ENCODE measurements at regions not wholly inside any gene's neighbourhood (a gene's known extent, or its start where the extent isn't known, plus 50 kb on each side); places are given as distances from the start of the nearest gene placed in this dataset.

DNA sequence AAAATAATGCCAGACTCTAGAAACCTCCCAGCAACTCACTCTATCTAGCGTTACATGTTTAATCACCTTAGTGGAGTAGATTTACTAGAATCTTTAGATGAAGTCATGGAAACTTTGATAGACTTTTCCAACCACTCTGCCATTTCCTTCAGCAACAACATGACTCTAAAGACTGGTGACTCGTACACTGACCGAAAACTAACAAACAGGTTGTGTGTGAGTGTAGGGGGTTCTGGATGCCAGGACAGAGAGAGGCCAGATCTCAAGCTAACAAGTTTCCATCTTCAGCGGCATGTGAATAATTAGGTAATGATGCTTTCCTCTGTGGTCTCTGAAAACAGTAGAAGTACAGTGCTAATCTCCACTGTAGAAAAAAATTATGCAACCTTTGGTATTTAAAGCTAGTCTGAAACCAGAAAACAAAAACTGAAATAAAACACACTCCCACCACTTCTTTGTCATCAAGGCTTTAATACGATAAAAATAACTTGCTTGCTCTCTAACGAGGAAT is 286.4 kb downstream of the PRDM5 start:
- no peaks in the 10 kb centered on the region for H3K9me3 ChIP-seq (ENCODE audit: control insufficient read depth, low read length)
- 78 to 100% methylated on average over 2 to 4 of the region's 6 CpGs for WGBS, 2 experiments (ENCODE audit: insufficient coverage in 2 of 2)
- H3K36me3 ChIP-seq (ENCODE audit: control insufficient read depth, insufficient read depth, low read length) = no peaks in the 10 kb centered on the region
- H3K4me1 ChIP-seq (ENCODE audit: control insufficient read depth, insufficient read depth, low read length, poor library complexity, severe bottlenecking) = peaks cover 8% of the 10 kb centered on the region
- H3K27ac ChIP-seq (ENCODE audit: low read depth, low read length, severe bottlenecking) = no peak overlapping the region
- H3K4me3 ChIP-seq (ENCODE audit: extremely low read depth, insufficient read depth, low read length, poor library complexity, severe bottlenecking) = no peak overlapping the region

DNA sequence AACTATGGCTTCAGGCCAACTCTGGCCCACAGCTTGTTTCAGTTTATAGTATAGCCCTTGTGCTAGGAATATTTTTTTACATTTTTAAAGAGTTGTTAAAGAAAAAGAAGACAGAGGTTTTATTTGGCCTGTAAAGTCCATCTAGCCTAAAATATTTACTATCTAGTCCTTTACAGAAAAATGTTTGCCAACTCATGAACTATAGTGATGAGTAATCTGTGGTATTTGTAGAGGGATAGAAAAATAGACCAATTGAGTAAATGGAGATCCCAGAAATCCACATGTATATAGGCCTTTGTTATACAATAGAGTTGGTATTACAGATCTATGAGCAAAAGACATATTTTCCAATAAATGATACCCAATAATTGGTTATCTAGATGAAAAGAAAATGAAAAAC is 288.7 kb downstream of the PRDM5 start:
- Histone ChIP-seq H3K27ac (ENCODE audit: low read depth, low read length, severe bottlenecking) (no peak overlapping the region), H3K4me1 (ENCODE audit: control insufficient read depth, insufficient read depth, low read length, poor library complexity, severe bottlenecking) (peaks cover 8% of the 10 kb centered on the region), H3K4me3 (ENCODE audit: extremely low read depth, insufficient read depth, low read length, poor library complexity, severe bottlenecking) (no peak overlapping the region), H3K9me3 (ENCODE audit: control insufficient read depth, low read length) (no peaks in the 10 kb centered on the region), H3K36me3 (ENCODE audit: control insufficient read depth, insufficient read depth, low read length) (no peaks in the 10 kb centered on the region)

DNA sequence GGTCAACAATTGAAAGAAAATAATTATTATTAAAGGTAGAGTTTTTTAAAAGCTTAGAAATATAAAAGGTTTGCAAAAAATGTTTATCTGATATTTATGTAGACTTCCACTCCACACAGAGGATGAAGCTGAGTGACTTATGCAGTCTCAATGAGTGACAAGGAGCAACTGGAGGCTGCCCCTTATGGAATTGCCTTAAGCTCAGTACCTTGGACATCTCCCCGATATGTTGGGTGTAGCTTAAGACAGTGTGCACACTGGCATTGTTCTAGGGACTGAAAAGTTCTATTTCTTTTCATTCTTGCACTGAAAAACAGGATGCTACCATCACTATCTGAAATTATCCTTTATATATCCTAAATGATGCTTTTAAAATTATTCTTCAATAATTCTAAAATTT is 292.1 kb downstream of the PRDM5 start:
- no CpG with 5 or more reads among the region's 1 CpG for WGBS, 2 experiments (ENCODE audit: insufficient coverage in 2 of 2)
- Histone ChIP-seq H3K9me3 (ENCODE audit: control insufficient read depth, low read length) (no peaks in the 10 kb centered on the region), H3K4me1 (ENCODE audit: control insufficient read depth, insufficient read depth, low read length, poor library complexity, severe bottlenecking) (no peaks in the 10 kb centered on the region), H3K4me3 (ENCODE audit: extremely low read depth, insufficient read depth, low read length, poor library complexity, severe bottlenecking) (no peak overlapping the region), H3K36me3 (ENCODE audit: control insufficient read depth, insufficient read depth, low read length) (no peaks in the 10 kb centered on the region), H3K27ac (ENCODE audit: low read depth, low read length, severe bottlenecking) (no peak overlapping the region)

DNA sequence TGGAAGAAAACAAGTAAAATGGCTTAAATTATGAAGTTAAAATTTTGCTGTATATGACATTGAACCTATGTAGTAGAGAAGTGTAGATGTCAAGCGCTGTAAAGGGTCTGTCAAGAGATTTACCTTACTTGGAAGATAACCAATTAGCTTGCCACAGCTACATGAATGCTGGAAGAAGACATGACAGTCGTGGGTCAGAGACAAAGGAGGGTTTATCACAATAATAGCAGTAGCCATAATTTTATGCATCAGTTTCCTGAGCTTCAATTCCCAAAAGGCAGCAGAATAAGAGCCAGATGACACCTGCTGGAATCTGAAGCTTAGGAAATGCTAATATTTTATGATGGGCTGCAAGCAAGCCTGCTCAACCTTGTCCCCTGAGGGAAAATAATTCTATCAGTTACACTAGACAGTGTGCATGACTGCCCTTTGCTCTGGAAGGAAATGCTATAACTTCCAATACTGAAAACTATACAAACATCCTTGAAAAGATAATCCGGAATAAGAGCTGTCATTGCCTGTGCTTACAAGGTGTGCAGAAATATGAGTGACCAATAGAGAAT is 292.9 kb downstream of the PRDM5 start:
- Histone ChIP-seq H3K36me3 (ENCODE audit: control insufficient read depth, insufficient read depth, low read length) (no peaks in the 10 kb centered on the region), H3K27ac (ENCODE audit: low read depth, low read length, severe bottlenecking) (no peak overlapping the region), H3K4me3 (ENCODE audit: extremely low read depth, insufficient read depth, low read length, poor library complexity, severe bottlenecking) (no peak overlapping the region), H3K4me1 (ENCODE audit: control insufficient read depth, insufficient read depth, low read length, poor library complexity, severe bottlenecking) (no peaks in the 10 kb centered on the region), H3K9me3 (ENCODE audit: control insufficient read depth, low read length) (no peaks in the 10 kb centered on the region)
- 58 to 100% methylated on average over 1 to 2 of the region's 3 CpGs for WGBS, 2 experiments (ENCODE audit: insufficient coverage in 2 of 2)

DNA sequence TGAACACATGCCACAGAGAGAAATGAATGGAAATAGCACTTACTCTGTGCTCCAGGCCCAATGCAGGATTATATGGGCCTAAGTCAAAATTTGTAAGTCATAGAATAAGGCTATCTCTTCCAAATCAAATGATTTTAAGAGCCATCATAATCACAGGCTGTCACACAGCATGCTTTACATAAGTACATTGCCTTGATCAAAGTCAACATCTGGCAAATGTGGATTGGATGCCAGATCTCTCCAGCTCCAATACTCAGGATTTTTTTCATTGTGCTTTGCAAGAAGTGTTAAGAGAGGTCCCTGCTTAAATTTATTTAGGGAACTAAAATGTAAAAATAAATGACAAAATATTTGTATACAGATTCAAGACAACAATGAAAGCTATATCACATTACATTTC is 299.9 kb downstream of the PRDM5 start:
- no peak overlapping the region for H3K4me3 ChIP-seq (ENCODE audit: extremely low read depth, insufficient read depth, low read length, poor library complexity, severe bottlenecking)
- H3K9me3 ChIP-seq (ENCODE audit: control insufficient read depth, low read length) = no peaks in the 10 kb centered on the region
- H3K36me3 ChIP-seq (ENCODE audit: control insufficient read depth, insufficient read depth, low read length) = no peaks in the 10 kb centered on the region
- H3K4me1 ChIP-seq (ENCODE audit: control insufficient read depth, insufficient read depth, low read length, poor library complexity, severe bottlenecking) = no peaks in the 10 kb centered on the region
- H3K27ac ChIP-seq (ENCODE audit: low read depth, low read length, severe bottlenecking) = no peak overlapping the region

DNA sequence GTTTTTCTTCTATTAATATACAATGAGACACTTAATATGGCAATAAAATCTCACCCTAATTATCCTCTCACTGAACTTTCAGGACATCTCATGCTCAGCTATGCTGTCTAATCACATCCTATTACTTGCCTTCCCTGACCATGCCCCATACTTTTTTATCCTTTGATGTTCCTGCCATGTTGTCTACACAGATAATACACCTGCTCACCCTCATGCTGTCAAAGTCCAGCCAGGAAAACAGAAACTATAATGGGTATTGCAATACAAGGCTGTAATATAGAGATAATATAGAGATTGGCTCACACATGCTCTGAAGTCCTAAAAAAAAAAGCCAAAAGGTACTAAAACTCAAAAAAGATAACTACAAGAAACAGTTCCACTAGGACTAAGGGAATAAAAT is 305.4 kb downstream of the PRDM5 start:
- Histone ChIP-seq H3K27ac (ENCODE audit: low read depth, low read length, severe bottlenecking) (no peak overlapping the region), H3K4me1 (ENCODE audit: control insufficient read depth, insufficient read depth, low read length, poor library complexity, severe bottlenecking) (no peaks in the 10 kb centered on the region), H3K4me3 (ENCODE audit: extremely low read depth, insufficient read depth, low read length, poor library complexity, severe bottlenecking) (no peak overlapping the region), H3K9me3 (ENCODE audit: control insufficient read depth, low read length) (no peaks in the 10 kb centered on the region), H3K36me3 (ENCODE audit: control insufficient read depth, insufficient read depth, low read length) (no peaks in the 10 kb centered on the region)

DNA sequence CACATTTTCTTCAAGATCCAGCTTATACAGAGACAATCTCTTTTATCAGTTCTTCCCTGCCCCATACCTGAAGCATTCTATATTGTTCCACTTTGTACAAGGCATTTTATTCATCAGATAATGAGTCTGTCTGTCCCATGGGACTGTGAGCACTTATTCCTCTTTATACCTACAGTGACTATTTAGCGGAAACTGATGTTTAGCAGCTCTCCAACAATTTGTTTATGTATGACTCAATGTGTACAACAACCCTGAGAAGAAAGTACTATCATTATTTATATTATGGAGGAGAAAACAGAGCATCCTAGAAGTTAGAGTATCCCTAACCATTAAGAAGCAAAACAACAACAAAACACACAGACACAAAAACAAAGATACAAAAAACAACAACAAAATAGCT is 306.5 kb downstream of the PRDM5 start:
- Histone ChIP-seq H3K27ac (ENCODE audit: low read depth, low read length, severe bottlenecking) (no peak overlapping the region), H3K4me1 (ENCODE audit: control insufficient read depth, insufficient read depth, low read length, poor library complexity, severe bottlenecking) (no peaks in the 10 kb centered on the region), H3K36me3 (ENCODE audit: control insufficient read depth, insufficient read depth, low read length) (no peaks in the 10 kb centered on the region), H3K9me3 (ENCODE audit: control insufficient read depth, low read length) (no peaks in the 10 kb centered on the region), H3K4me3 (ENCODE audit: extremely low read depth, insufficient read depth, low read length, poor library complexity, severe bottlenecking) (no peak overlapping the region)
- no CpG with 5 or more reads among the region's 1 CpG for WGBS, 2 experiments (ENCODE audit: insufficient coverage in 2 of 2)

DNA sequence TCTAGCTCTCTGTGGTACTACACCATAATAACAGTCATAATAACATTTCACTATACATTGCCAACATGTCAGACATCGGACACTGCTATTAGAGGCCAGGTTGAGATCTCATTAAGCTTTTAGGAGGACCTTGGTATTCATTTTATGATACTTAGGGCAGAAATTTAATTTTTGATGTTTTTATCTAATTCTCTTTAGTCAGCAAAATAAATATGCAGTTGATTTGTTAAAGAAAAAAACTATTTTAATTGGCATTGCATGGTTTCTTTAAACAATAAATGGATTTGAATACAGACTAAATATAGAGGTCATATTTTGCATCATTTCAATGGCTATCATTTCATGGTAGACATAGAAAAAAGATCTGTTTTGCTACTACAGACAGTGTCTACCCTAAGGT is 308.7 kb downstream of the PRDM5 start:
- Histone ChIP-seq H3K4me1 (ENCODE audit: control insufficient read depth, insufficient read depth, low read length, poor library complexity, severe bottlenecking) (no peaks in the 10 kb centered on the region), H3K36me3 (ENCODE audit: control insufficient read depth, insufficient read depth, low read length) (no peaks in the 10 kb centered on the region), H3K4me3 (ENCODE audit: extremely low read depth, insufficient read depth, low read length, poor library complexity, severe bottlenecking) (no peak overlapping the region), H3K9me3 (ENCODE audit: control insufficient read depth, low read length) (no peaks in the 10 kb centered on the region), H3K27ac (ENCODE audit: low read depth, low read length, severe bottlenecking) (no peak overlapping the region)
- WGBS, 2 experiments (ENCODE audit: insufficient coverage in 2 of 2) = no CpG with 5 or more reads among the region's 1 CpG

DNA sequence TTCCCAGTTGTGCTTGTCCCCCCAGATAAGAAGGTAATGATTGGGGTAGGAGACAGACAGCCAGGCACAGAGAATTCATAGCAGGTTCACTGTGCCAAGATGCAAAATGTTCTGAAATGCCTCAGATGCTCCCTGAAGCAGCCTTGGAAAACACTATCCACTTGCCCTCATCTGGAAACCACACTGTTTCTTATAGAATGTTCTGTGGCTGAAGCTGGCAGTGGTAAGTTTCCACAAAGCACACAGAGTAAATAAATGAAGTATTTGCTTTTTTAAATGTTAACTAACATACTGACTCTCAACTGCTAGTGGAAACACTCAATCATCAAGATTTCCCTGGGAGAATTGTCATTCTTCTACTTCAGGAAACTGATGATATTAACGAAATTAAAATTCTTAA is 311.4 kb downstream of the PRDM5 start:
- no peak overlapping the region for H3K27ac ChIP-seq (ENCODE audit: low read depth, low read length, severe bottlenecking)
- H3K4me1 ChIP-seq (ENCODE audit: control insufficient read depth, insufficient read depth, low read length, poor library complexity, severe bottlenecking) = no peaks in the 10 kb centered on the region
- H3K4me3 ChIP-seq (ENCODE audit: extremely low read depth, insufficient read depth, low read length, poor library complexity, severe bottlenecking) = no peak overlapping the region
- no peaks in the 10 kb centered on the region for H3K9me3 ChIP-seq (ENCODE audit: control insufficient read depth, low read length)
- no peaks in the 10 kb centered on the region for H3K36me3 ChIP-seq (ENCODE audit: control insufficient read depth, insufficient read depth, low read length)
- WGBS, 2 experiments (ENCODE audit: insufficient coverage in 2 of 2) = no CpG with 5 or more reads among the region's 1 CpG

DNA sequence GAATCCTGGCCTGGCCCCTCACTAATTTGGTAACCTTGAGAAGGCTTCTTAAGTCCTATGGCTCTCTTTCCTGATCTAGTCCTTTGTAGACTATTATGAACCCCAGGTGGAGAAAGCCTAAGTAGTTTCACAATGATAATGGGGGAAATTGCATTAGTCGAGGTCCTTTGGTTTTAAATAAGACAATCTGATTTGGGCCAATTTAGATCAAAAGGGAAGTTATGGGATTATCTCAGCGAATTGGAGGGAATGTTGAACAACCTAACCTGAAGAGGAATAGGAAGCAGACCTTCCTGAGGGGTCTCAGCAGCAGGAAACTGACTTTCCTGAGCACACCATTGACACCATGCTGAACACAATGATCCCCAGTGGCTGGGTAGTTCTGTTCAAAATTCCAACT is 331.5 kb downstream of the PRDM5 start:
- Histone ChIP-seq H3K4me3 (ENCODE audit: extremely low read depth, insufficient read depth, low read length, poor library complexity, severe bottlenecking) (no peak overlapping the region), H3K27ac (ENCODE audit: low read depth, low read length, severe bottlenecking) (no peak overlapping the region), H3K36me3 (ENCODE audit: control insufficient read depth, insufficient read depth, low read length) (no peaks in the 10 kb centered on the region), H3K4me1 (ENCODE audit: control insufficient read depth, insufficient read depth, low read length, poor library complexity, severe bottlenecking) (no peaks in the 10 kb centered on the region), H3K9me3 (ENCODE audit: control insufficient read depth, low read length) (no peaks in the 10 kb centered on the region)
- 85 to 95% methylated on average over 2 of the region's 2 CpGs for WGBS, 2 experiments (ENCODE audit: insufficient coverage in 2 of 2)

DNA sequence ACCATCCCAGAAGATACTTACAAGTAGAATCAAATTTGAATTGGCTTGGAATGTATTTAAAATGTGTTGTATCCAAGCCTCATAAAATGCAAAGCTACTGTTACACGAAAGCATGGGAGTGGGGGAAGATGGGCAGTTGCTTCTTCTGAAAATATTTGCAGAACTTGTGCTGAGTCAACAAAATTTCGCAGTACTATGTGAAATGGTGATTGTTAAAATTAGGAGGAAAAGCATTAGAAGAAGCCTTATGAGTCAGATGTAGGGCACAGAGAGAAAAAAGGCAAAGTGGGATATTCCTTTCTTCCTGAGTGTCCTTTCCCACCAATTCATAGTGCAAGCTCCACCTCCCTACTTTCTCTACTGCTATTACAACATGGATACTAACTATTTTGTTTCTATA is 332.7 kb downstream of the PRDM5 start:
- Histone ChIP-seq H3K36me3 (ENCODE audit: control insufficient read depth, insufficient read depth, low read length) (no peaks in the 10 kb centered on the region), H3K27ac (ENCODE audit: low read depth, low read length, severe bottlenecking) (no peak overlapping the region), H3K9me3 (ENCODE audit: control insufficient read depth, low read length) (no peaks in the 10 kb centered on the region), H3K4me3 (ENCODE audit: extremely low read depth, insufficient read depth, low read length, poor library complexity, severe bottlenecking) (no peak overlapping the region), H3K4me1 (ENCODE audit: control insufficient read depth, insufficient read depth, low read length, poor library complexity, severe bottlenecking) (no peaks in the 10 kb centered on the region)
- 92 to 100% methylated on average over 2 of the region's 2 CpGs for whole genome bisulfite sequencing, 2 experiments (ENCODE audit: insufficient coverage in 2 of 2)

DNA sequence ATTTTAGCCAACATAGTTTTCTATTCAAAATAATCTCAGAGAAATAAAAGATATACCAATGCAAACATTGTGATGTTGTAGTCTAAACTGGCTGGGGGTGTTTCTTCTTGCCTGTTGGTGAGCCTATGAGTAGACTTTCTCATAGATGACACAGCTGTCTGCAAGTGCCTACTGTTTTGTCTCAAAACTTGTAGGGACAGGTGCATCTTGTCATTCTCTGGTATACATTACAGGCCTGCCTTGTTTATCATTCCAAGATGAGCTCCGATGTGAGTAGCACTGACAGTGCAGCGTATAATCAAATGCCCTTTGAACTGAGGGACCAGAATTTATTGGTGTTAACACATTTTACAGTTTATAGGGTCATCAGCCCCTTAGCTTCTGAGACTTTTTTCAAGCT is 353.8 kb downstream of the PRDM5 start:
- H3K4me1 ChIP-seq (ENCODE audit: control insufficient read depth, insufficient read depth, low read length, poor library complexity, severe bottlenecking) = no peaks in the 10 kb centered on the region
- H3K9me3 ChIP-seq (ENCODE audit: control insufficient read depth, low read length) = no peaks in the 10 kb centered on the region
- 94% methylated on average over 2 of the region's 2 CpGs; no CpG with 5 or more reads in 1 of the 2 experiments for WGBS, 2 experiments (ENCODE audit: insufficient coverage in 2 of 2)
- no peak overlapping the region for H3K27ac ChIP-seq (ENCODE audit: low read depth, low read length, severe bottlenecking)
- no peak overlapping the region for H3K4me3 ChIP-seq (ENCODE audit: extremely low read depth, insufficient read depth, low read length, poor library complexity, severe bottlenecking)
- H3K36me3 ChIP-seq (ENCODE audit: control insufficient read depth, insufficient read depth, low read length) = no peaks in the 10 kb centered on the region

Measured in mesodermal cell (in vitro differentiated cells).